K562 (cell line): ENCODE measurements at regions not wholly inside any gene's neighbourhood (a gene's known extent, or its start where the extent isn't known, plus 50 kb on each side); places are given as distances from the start of the nearest gene placed in this dataset.

ENCODE experiments used
- ATAC-seq: fragments of 200-7000 bp; cut with Tn5 transposase; 3 replicates; pipeline ENCODE4 v1.9.1; 2020; ENCODE audit warnings: moderate library complexity
- BruUV-seq: library from RNA; stranded (reverse); fragments of 400-500 nt; replicated peaks from 2 replicates; lab custom pipeline; 2021; lab: Mats Ljungman, UMichigan
- CTCF ChIA-PET: fragments of 300-600 bp; formaldehyde crosslinking; extraction: SDS; loops from one replicate; lab custom pipeline; 2021; ENCODE audit warnings: low intra/inter-chr PET ratio; lab: Yijun Ruan, JAX
- POLR2A ChIA-PET: fragments of 300-600, 350-650 bp; sonication (Branson Sonifier 250); formaldehyde crosslinking; extraction: SDS; loops from one replicate; lab custom pipeline; 2021; ENCODE audit warnings: antibody characterized with exemption, inconsistent platforms; lab: Yijun Ruan, JAX
- DNase-seq, 4 experiments: peaks; one replicate each; pipeline versions ENCODE4 v3.0.0 to v3.0.0-alpha.2; 2011 to 2018; ENCODE audit warnings: low spot score in 3 of 4, mixed read lengths in 3 of 4; ENCODE audit errors: extremely low read depth in 1 of 4
- FAIRE-seq: peaks from 2 replicates; lab custom pipeline; 2011; peaks lifted over from hg19 to GRCh38; lab: Jason Lieb, UNC
- H2AFZ ChIP-seq: 2 replicates; pipeline ENCODE4 v1.6.0; 2011; ENCODE audit warnings: low read depth, low read length, control low read depth, inconsistent platforms
- H3K27ac ChIP-seq: fragments of 200-600 bp; 3 replicates; pipeline ENCODE4 v1.8.0; 2011; ENCODE audit warnings: low read depth, mild to moderate bottlenecking, control low read depth, inconsistent platforms, low read length, moderate library complexity, mixed read lengths; ENCODE audit errors: extremely low read depth
- H3K27me3 ChIP-seq, 2 experiments: fragments of 300-600 bp in 1 of 2; 2 replicates in 1 of 2; 3 replicates in 1 of 2; pipeline versions ENCODE4 v1.6.0 to v1.8.0; 2011; ENCODE audit warnings: inconsistent platforms in 2 of 2, low read length in 2 of 2, mild to moderate bottlenecking in 1 of 2, mixed read lengths in 1 of 2, moderate library complexity in 1 of 2; ENCODE audit not compliant: control insufficient read depth in 2 of 2, insufficient read depth in 2 of 2
- H3K36me3 ChIP-seq: fragments of 300-600 bp; 3 replicates; pipeline ENCODE4 v1.8.0; 2011; ENCODE audit warnings: mild to moderate bottlenecking, low read length, inconsistent platforms; ENCODE audit not compliant: control insufficient read depth, insufficient read depth
- H3K4me1 ChIP-seq, 2 experiments: fragments of 200-600 bp in 1 of 2; replicated peaks in 1 of 2; 2 replicates in 1 of 2; 3 replicates in 1 of 2; pipeline versions ENCODE4 v1.5.1 to v1.8.0; 2011; ENCODE audit warnings: inconsistent platforms in 2 of 2, low read length in 2 of 2, mild to moderate bottlenecking in 1 of 2, mixed read lengths in 1 of 2, moderate library complexity in 1 of 2; ENCODE audit not compliant: control insufficient read depth in 2 of 2, insufficient read depth in 2 of 2
- H3K4me2 ChIP-seq: 2 replicates; pipeline ENCODE4 v1.6.1; 2011; ENCODE audit warnings: low read length, control low read depth, inconsistent platforms, mixed read lengths; ENCODE audit not compliant: insufficient read depth
- H3K4me3 ChIP-seq: fragments of 200-600 bp; sonication (generic), shearing (Covaris generic); 2 replicates; pipeline ENCODE4 v1.5.1; 2016; ENCODE audit warnings: control low read depth, inconsistent platforms
- H3K79me2 ChIP-seq: fragments of 200-600 bp; 3 replicates; pipeline ENCODE4 v1.8.0; 2011; ENCODE audit warnings: low read length, inconsistent platforms; ENCODE audit not compliant: control insufficient read depth, insufficient read depth
- H3K9ac ChIP-seq, 2 experiments: 2 replicates each; pipeline versions ENCODE4 v1.6.0 to v1.6.1; 2011; ENCODE audit warnings: low read depth in 2 of 2, low read length in 2 of 2, control low read depth in 1 of 2, inconsistent platforms in 1 of 2, mild to moderate bottlenecking in 1 of 2, mixed read lengths in 1 of 2; ENCODE audit not compliant: insufficient read depth in 1 of 2
- H3K9me1 ChIP-seq: one replicate; pipeline ENCODE4 v1.6.0; 2011; ENCODE audit warnings: inconsistent platforms, mild to moderate bottlenecking, low read length, moderate library complexity; ENCODE audit not compliant: control insufficient read depth, insufficient read depth
- H3K9me3 ChIP-seq: replicated peaks from 2 replicates; pipeline ENCODE4 v1.5.1; 2011; ENCODE audit warnings: low read depth, low read length, inconsistent platforms; ENCODE audit not compliant: control insufficient read depth, insufficient read depth
- H4K20me1 ChIP-seq: replicated peaks from 2 replicates; pipeline ENCODE4 v1.6.1; 2011; ENCODE audit warnings: low read length, inconsistent platforms, mixed read lengths; ENCODE audit not compliant: control insufficient read depth, insufficient read depth
- ETV1 ChIP-seq: fragments of 450-650 bp; conservative IDR thresholded peaks from 2 replicates; pipeline ENCODE4 v1.6.1; 2016; ENCODE audit warnings: missing genetic modification characterization, control low read depth, low read depth, missing compliant biosample characterization
- EWSR1 ChIP-seq: fragments of 450-650 bp; IDR thresholded peaks from 2 replicates; pipeline ENCODE4 v1.6.1; 2018; ENCODE audit warnings: borderline replicate concordance, mild to moderate bottlenecking, low read depth, moderate library complexity; ENCODE audit not compliant: partially characterized antibody
- HDAC1 ChIP-seq, 2 experiments: fragments of 450-650 bp; IDR thresholded peaks; 2 replicates each; pipeline ENCODE4 v1.6.1; 2016 to 2017; ENCODE audit warnings: inconsistent platforms in 1 of 2, mild to moderate bottlenecking in 1 of 2, moderate library complexity in 1 of 2
- LEF1 ChIP-seq: fragments of 450-650 bp; IDR thresholded peaks from 2 replicates; pipeline ENCODE4 v1.6.1; 2016; ENCODE audit warnings: mild to moderate bottlenecking
- MTA2 ChIP-seq: fragments of 450-650 bp; IDR thresholded peaks from 2 replicates; pipeline ENCODE4 v1.6.1; 2016; ENCODE audit warnings: low read depth
- ZNF12 ChIP-seq: sonication (generic); formaldehyde crosslinking; IDR thresholded peaks from 2 replicates; pipeline ENCODE4 v1.4.0; 2020; ENCODE audit warnings: mild to moderate bottlenecking, missing genetic modification reagents
- ZNF445 ChIP-seq: fragments of 250-450 bp; sonication (Bioruptor Pico); IDR thresholded peaks from 2 replicates; pipeline ENCODE4 v1.4.0; 2020; ENCODE audit warnings: low read depth, mild to moderate bottlenecking, moderate library complexity
- WGBS: fragments of 100-300 bp; shearing (Covaris generic); methylation state at CpG from one replicate; pipeline ENCODE4 v1.1.6; 2016; ENCODE audit warnings: low coverage, mixed read lengths; ENCODE audit not compliant: insufficient coverage; ENCODE audit errors: missing lambda C conversion rate; 5-methylcytosine and 5-hydroxymethylcytosine counted together
- in situ Hi-C: fragments of 300-500 bp; cut with MboI; formaldehyde crosslinking; loops from 4 replicates; pipeline ENCODE4 v1.15.0; 2018; ENCODE audit warnings: inconsistent platforms, mixed read lengths
- intact Hi-C: fragments of 100-400 bp; cut with micrococcal nuclease; formaldehyde crosslinking; loops from 2 replicates; pipeline ENCODE4 v1.14.2; 2022
- TF ChIP-seq, protein P1 (sequence below), 2 experiments: fragments of 450-650 bp; IDR thresholded peaks; 2 replicates each; pipeline ENCODE4 v1.6.1; 2016; ENCODE audit warnings: mild to moderate bottlenecking in 2 of 2, borderline replicate concordance in 1 of 2, low read depth in 1 of 2, moderate library complexity in 1 of 2
- TF ChIP-seq, protein P2 (sequence below): fragments of 250-450 bp; sonication (Bioruptor Pico); IDR thresholded peaks from 2 replicates; pipeline ENCODE4 v1.8.0; 2022; ENCODE audit warnings: moderate library complexity, mild to moderate bottlenecking, inconsistent platforms
- TF ChIP-seq, protein P3 (sequence below): sonication (generic); formaldehyde crosslinking; IDR thresholded peaks from 2 replicates; pipeline ENCODE4 v1.8.0; 2023; ENCODE audit warnings: mild to moderate bottlenecking, missing genetic modification reagents

DNA sequence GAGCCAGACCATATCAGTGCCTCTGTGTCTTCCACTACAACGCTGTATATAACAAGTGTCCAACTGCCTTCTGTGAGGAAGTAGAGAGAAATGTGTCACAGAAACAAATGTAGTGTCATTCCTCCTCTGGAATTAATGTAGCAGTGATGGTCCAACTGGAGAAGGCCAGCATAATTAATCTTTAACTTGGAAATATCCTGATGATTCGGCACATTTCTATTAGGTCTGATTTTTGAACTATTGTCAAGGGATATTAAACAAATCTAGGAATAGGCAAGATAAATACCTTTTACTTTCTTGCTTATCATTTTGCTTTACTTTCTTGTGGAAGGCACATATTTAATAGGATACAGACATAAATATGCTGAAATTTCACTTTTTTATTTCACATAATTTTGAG, 446.2 kb upstream of the ALCAM start:
- ATAC-seq (no peak), FAIRE-seq (no peak), DNase-seq (no peak)
- Histone ChIP-seq H4K20me1 (no peaks in the 10 kb centered on the region), H2AFZ (no peak overlapping the region), H3K4me3 (no peak overlapping the region), H3K9me3 (no peaks in the 10 kb centered on the region; the same call in 1 of the 2 replicates), H3K9ac (no peak overlapping the region), H3K79me2 (no peaks in the 10 kb centered on the region), H3K27me3 (no peaks in the 10 kb centered on the region), H3K36me3 (no peaks in the 10 kb centered on the region), H3K4me2 (no peak overlapping the region), H3K9me1 (no peaks in the 10 kb centered on the region), H3K27ac (no peak overlapping the region), H3K4me1 (no peaks in the 10 kb centered on the region)
- WGBS: 0% methylated on average over 2 of the region's 2 CpGs
- intact Hi-C loops (no loop called here), in situ Hi-C loops (no loop called here)
- BruUV-seq: no TSS peak
- POLR2A ChIA-PET: no interaction called here
- CTCF ChIA-PET: no interaction called here
- no peak for TF ChIP-seq ZNF12 (CRISPR knock-in tag)
- TF ChIP-seq LEF1: no peak
- TF ChIP-seq HDAC1 (IDR thresholded peaks at IDR 0.05): no peak
- TF ChIP-seq MTA2: no peak
- TF ChIP-seq, protein P1, sequence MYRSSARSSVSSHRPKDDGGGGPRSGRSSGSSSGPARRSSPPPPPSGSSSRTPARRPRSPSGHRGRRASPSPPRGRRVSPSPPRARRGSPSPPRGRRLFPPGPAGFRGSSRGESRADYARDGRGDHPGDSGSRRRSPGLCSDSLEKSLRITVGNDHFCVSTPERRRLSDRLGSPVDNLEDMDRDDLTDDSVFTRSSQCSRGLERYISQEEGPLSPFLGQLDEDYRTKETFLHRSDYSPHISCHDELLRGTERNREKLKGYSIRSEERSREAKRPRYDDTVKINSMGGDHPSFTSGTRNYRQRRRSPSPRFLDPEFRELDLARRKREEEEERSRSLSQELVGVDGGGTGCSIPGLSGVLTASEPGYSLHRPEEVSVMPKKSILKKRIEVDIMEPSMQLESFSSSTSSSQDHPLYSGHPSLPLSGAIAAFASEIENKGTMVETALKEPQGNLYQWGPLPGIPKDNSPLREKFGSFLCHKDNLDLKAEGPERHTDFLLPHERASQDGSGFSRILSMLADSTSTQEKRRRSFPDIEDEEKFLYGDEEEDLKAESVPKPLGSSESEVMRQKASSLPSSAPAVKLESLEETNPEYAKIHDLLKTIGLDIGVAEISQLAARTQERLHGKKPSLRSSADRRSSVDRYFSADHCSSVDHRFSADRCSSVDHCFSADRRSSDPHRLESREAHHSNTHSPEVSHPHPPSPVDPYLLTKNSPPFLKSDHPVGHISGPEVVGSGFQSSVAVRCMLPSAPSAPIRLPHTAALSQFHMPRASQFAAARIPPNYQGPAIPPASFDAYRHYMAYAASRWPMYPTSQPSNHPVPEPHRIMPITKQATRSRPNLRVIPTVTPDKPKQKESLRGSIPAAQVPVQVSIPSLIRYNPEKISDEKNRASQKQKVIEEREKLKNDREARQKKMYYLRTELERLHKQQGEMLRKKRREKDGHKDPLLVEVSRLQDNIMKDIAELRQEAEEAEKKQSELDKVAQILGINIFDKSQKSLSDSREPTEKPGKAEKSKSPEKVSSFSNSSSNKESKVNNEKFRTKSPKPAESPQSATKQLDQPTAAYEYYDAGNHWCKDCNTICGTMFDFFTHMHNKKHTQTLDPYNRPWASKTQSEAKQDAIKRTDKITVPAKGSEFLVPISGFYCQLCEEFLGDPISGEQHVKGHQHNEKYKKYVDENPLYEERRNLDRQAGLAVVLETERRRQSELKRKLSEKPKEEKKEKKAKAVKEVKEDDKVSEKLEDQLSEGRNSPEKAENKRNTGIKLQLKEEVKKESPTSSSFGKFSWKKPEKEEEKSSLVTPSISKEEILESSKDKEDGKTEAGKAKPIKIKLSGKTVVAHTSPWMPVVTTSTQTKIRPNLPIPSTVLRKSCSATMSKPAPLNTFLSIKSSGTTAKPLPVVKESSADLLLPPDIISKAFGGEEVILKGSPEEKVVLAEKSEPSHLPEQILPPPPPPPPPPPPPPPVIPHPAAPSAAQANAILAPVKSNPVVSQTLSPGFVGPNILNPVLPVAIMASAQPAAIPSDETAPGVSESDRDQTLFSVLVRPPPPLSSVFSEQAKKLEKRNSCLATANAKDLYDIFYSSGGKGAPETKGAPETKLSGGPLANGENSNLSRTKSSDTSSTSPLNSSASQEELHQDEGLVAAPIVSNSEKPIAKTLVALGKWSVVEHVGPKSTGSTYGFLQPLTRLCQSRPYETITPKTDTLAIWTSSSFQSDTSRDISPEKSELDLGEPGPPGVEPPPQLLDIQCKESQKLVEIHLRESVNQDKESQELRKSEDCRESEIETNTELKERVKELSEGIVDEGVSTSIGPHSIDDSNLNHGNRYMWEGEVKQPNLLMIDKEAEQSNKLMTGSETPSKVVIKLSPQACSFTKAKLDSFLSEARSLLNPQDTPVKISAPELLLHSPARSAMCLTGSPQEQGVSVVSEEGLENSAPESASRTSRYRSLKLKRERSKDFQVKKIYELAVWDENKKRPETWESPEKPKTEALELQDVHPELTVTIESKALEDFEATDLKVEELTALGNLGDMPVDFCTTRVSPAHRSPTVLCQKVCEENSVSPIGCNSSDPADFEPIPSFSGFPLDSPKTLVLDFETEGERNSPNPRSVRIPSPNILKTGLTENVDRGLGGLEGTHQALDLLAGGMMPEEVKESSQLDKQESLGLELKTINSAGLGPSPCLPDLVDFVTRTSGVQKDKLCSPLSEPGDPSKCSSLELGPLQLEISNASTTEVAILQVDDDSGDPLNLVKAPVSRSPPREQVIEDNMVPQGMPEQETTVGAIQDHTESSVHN (IDR thresholded peaks at IDR 0.05; ENCODE audit: borderline replicate concordance in 1 of 2, low read depth in 1 of 2): no peak
- TF ChIP-seq, protein P2, sequence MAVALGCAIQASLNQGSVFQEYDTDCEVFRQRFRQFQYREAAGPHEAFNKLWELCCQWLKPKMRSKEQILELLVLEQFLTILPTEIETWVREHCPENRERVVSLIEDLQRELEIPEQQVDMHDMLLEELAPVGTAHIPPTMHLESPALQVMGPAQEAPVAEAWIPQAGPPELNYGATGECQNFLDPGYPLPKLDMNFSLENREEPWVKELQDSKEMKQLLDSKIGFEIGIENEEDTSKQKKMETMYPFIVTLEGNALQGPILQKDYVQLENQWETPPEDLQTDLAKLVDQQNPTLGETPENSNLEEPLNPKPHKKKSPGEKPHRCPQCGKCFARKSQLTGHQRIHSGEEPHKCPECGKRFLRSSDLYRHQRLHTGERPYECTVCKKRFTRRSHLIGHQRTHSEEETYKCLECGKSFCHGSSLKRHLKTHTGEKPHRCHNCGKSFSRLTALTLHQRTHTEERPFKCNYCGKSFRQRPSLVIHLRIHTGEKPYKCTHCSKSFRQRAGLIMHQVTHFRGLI: no peak
- no peak for TF ChIP-seq EWSR1
- TF ChIP-seq ETV1 (tag): no peak
- TF ChIP-seq, protein P3, sequence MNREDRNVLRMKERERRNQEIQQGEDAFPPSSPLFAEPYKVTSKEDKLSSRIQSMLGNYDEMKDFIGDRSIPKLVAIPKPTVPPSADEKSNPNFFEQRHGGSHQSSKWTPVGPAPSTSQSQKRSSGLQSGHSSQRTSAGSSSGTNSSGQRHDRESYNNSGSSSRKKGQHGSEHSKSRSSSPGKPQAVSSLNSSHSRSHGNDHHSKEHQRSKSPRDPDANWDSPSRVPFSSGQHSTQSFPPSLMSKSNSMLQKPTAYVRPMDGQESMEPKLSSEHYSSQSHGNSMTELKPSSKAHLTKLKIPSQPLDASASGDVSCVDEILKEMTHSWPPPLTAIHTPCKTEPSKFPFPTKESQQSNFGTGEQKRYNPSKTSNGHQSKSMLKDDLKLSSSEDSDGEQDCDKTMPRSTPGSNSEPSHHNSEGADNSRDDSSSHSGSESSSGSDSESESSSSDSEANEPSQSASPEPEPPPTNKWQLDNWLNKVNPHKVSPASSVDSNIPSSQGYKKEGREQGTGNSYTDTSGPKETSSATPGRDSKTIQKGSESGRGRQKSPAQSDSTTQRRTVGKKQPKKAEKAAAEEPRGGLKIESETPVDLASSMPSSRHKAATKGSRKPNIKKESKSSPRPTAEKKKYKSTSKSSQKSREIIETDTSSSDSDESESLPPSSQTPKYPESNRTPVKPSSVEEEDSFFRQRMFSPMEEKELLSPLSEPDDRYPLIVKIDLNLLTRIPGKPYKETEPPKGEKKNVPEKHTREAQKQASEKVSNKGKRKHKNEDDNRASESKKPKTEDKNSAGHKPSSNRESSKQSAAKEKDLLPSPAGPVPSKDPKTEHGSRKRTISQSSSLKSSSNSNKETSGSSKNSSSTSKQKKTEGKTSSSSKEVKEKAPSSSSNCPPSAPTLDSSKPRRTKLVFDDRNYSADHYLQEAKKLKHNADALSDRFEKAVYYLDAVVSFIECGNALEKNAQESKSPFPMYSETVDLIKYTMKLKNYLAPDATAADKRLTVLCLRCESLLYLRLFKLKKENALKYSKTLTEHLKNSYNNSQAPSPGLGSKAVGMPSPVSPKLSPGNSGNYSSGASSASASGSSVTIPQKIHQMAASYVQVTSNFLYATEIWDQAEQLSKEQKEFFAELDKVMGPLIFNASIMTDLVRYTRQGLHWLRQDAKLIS (CRISPR knock-in tag): no peak
- TF ChIP-seq ZNF445 (CRISPR knock-in tag): no peak
